ENCODE measurements at regions not wholly inside any gene's neighbourhood (a gene's known extent, or its start where the extent isn't known, plus 50 kb on each side); places are given as distances from the start of the nearest gene placed in this dataset.
A peak's percentile ranks its signal among the peaks of the same experiment; 100 is the strongest.

DNA sequence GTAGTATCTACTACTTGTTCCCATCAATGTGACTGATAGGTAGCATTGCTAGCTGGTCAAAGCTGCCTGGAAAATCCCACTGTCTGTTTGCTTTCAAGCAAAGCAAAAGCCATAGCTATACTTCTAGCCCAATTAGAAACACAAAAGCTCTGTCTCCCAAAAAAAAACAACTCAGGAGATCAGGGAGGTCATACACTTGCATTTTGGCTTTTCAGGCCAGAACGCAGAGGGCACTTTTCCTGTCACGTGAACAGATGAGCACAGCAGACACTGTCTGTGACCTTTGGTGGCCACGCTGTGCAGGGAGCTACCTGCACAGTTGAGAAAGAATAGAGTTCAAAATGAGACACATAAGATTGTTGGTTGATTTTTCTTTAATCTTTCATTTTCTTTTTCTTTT is 441.7 kb upstream of the PDZRN3 start:
- H3K4me3 Mint-ChIP-seq: no peak overlapping the region
- H3K36me3 Mint-ChIP-seq: no peaks in the 10 kb centered on the region
- peak; percentile 85 for ATAC-seq
- H3K9me3 Mint-ChIP-seq: no peaks in the 10 kb centered on the region
- peaks cover 30% of the 10 kb centered on the region for H3K4me1 Mint-ChIP-seq
- CTCF ChIA-PET: interaction anchor here (1.0 to 1.2 kb wide), 2 partner anchors 9 to 31 kb away, joined by 3 to 4 read pairs; no protein-coding TSS in a partner anchor
- peak overlapping the region; percentile 42 for H3K27ac Mint-ChIP-seq
- DNase-seq (ENCODE audit: low spot score): no peak
- no peaks in the 10 kb centered on the region for H3K27me3 Mint-ChIP-seq (ENCODE audit: low read depth)
- TF ChIP-seq, protein P1, sequence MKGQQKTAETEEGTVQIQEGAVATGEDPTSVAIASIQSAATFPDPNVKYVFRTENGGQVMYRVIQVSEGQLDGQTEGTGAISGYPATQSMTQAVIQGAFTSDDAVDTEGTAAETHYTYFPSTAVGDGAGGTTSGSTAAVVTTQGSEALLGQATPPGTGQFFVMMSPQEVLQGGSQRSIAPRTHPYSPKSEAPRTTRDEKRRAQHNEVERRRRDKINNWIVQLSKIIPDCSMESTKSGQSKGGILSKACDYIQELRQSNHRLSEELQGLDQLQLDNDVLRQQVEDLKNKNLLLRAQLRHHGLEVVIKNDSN (CRISPR knock-in tag; IDR thresholded peaks at IDR 0.05): peak; percentile 78
- TF ChIP-seq, protein P2, sequence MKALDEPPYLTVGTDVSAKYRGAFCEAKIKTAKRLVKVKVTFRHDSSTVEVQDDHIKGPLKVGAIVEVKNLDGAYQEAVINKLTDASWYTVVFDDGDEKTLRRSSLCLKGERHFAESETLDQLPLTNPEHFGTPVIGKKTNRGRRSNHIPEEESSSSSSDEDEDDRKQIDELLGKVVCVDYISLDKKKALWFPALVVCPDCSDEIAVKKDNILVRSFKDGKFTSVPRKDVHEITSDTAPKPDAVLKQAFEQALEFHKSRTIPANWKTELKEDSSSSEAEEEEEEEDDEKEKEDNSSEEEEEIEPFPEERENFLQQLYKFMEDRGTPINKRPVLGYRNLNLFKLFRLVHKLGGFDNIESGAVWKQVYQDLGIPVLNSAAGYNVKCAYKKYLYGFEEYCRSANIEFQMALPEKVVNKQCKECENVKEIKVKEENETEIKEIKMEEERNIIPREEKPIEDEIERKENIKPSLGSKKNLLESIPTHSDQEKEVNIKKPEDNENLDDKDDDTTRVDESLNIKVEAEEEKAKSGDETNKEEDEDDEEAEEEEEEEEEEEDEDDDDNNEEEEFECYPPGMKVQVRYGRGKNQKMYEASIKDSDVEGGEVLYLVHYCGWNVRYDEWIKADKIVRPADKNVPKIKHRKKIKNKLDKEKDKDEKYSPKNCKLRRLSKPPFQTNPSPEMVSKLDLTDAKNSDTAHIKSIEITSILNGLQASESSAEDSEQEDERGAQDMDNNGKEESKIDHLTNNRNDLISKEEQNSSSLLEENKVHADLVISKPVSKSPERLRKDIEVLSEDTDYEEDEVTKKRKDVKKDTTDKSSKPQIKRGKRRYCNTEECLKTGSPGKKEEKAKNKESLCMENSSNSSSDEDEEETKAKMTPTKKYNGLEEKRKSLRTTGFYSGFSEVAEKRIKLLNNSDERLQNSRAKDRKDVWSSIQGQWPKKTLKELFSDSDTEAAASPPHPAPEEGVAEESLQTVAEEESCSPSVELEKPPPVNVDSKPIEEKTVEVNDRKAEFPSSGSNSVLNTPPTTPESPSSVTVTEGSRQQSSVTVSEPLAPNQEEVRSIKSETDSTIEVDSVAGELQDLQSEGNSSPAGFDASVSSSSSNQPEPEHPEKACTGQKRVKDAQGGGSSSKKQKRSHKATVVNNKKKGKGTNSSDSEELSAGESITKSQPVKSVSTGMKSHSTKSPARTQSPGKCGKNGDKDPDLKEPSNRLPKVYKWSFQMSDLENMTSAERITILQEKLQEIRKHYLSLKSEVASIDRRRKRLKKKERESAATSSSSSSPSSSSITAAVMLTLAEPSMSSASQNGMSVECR (CRISPR knock-in tag; IDR thresholded peaks at IDR 0.05; ENCODE audit: borderline replicate concordance): no peak
- TF ChIP-seq, protein P3, sequence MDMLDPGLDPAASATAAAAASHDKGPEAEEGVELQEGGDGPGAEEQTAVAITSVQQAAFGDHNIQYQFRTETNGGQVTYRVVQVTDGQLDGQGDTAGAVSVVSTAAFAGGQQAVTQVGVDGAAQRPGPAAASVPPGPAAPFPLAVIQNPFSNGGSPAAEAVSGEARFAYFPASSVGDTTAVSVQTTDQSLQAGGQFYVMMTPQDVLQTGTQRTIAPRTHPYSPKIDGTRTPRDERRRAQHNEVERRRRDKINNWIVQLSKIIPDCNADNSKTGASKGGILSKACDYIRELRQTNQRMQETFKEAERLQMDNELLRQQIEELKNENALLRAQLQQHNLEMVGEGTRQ (CRISPR knock-in tag; IDR thresholded peaks at IDR 0.05): peak; percentile 89
- no peak for TF ChIP-seq SOX15 (CRISPR knock-in tag; IDR thresholded peaks at IDR 0.05)
- POLR2A ChIA-PET: no interaction called here

DNA sequence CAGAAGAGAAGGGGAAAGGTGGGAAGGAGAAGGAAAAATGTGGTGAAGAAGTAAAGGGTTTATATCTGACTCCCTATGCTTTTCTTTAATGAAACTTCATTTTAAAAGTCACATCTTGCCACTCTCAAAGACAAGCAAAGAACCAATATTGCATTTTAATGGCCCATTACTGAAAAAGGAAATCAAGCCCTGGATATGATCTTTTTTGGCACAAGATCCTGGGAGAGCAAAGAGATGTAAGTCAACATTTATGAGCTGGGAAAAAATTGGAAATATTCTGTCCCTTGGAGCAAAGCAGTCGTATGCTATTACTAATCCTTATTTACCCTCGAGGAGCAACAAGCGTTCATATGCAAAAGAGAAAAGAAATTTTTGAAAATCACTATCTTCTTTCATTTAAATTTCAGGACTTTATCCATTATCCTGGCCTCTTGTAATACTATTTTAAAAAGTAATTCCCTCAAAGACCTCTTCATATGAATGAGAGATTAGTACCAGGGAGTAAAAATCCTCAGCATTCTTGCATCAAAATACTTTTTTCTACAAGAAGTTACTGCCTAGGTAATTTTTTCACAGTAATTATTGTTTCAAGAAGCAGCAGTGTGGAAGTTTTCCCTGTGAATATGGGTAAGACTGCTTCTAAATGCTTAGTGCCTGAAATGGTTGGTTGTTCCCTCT is 435.3 kb upstream of the PDZRN3 start:
- peaks cover 45% of the 10 kb centered on the region for H3K4me1 Mint-ChIP-seq
- no peak for DNase-seq (ENCODE audit: low spot score)
- H3K27ac Mint-ChIP-seq: no peak overlapping the region
- no peak for ATAC-seq
- H3K36me3 Mint-ChIP-seq: no peaks in the 10 kb centered on the region
- CTCF ChIA-PET: no interaction called here
- no peak overlapping the region for H3K4me3 Mint-ChIP-seq
- POLR2A ChIA-PET: no interaction called here
- H3K9me3 Mint-ChIP-seq: no peaks in the 10 kb centered on the region
- H3K27me3 Mint-ChIP-seq (ENCODE audit: low read depth): no peaks in the 10 kb centered on the region
- no peak for TF ChIP-seq KAT7 (CRISPR knock-in tag; IDR thresholded peaks at IDR 0.05; ENCODE audit: borderline replicate concordance)
- TF ChIP-seq PRRX2 (CRISPR knock-in tag; IDR thresholded peaks at IDR 0.05): no peak
- TF ChIP-seq ZNF423 (CRISPR knock-in tag; IDR thresholded peaks at IDR 0.05): no peak
- no peak for TF ChIP-seq JUN (CRISPR knock-in tag; IDR thresholded peaks at IDR 0.05)
- TF ChIP-seq, protein P4, sequence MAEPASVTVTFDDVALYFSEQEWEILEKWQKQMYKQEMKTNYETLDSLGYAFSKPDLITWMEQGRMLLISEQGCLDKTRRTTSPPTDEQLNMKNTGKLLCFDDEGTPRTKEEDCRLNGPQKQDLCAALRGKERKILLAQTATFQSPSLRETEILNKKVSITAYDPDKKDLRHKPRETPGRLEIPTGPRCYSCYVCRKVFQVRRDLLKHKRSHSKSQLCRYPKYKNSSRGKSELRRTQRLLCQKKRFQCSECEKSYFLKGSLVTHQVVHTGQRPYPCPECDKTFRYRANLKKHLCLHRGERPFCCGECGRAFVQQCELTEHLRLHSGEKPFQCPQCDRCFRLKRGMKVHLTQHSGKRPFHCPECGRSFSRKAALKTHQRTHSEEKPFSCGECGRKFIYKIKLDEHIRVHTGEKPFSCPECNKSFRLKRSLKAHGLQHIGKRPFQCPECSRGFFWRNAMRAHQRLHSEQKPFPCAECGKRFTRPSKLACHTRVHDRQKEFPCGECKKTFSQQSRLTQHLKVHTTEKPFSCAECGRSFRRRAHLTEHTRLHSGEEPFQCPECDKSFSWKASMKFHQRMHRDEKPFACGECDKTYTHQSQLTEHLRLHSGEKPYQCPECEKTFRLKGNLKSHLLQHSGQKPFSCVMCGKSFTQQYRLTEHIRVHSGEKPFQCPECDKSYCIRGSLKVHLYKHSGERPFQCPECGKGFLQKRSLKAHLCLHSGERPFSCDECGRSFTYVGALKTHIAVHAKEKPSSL (CRISPR knock-in tag; conservative IDR thresholded peaks at IDR 0.05): no peak
- TF ChIP-seq ESRRA (CRISPR knock-in tag; IDR thresholded peaks at IDR 0.05; ENCODE audit: borderline replicate concordance): no peak
- TF ChIP-seq, protein P5, sequence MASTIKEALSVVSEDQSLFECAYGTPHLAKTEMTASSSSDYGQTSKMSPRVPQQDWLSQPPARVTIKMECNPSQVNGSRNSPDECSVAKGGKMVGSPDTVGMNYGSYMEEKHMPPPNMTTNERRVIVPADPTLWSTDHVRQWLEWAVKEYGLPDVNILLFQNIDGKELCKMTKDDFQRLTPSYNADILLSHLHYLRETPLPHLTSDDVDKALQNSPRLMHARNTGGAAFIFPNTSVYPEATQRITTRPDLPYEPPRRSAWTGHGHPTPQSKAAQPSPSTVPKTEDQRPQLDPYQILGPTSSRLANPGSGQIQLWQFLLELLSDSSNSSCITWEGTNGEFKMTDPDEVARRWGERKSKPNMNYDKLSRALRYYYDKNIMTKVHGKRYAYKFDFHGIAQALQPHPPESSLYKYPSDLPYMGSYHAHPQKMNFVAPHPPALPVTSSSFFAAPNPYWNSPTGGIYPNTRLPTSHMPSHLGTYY (CRISPR knock-in tag; IDR thresholded peaks at IDR 0.05): no peak
- TF ChIP-seq, protein P6, sequence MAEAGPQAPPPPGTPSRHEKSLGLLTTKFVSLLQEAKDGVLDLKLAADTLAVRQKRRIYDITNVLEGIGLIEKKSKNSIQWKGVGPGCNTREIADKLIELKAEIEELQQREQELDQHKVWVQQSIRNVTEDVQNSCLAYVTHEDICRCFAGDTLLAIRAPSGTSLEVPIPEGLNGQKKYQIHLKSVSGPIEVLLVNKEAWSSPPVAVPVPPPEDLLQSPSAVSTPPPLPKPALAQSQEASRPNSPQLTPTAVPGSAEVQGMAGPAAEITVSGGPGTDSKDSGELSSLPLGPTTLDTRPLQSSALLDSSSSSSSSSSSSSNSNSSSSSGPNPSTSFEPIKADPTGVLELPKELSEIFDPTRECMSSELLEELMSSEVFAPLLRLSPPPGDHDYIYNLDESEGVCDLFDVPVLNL (CRISPR knock-in tag; IDR thresholded peaks at IDR 0.05; ENCODE audit: borderline replicate concordance, low read depth): no peak
- TF ChIP-seq ELF4 (CRISPR knock-in tag; IDR thresholded peaks at IDR 0.05; ENCODE audit: low read depth): no peak
- no peak for TF ChIP-seq NR1H2 (CRISPR knock-in tag; IDR thresholded peaks at IDR 0.05)
- no peak for TF ChIP-seq FOXK1 (CRISPR knock-in tag; IDR thresholded peaks at IDR 0.05)
- TF ChIP-seq, protein P7, sequence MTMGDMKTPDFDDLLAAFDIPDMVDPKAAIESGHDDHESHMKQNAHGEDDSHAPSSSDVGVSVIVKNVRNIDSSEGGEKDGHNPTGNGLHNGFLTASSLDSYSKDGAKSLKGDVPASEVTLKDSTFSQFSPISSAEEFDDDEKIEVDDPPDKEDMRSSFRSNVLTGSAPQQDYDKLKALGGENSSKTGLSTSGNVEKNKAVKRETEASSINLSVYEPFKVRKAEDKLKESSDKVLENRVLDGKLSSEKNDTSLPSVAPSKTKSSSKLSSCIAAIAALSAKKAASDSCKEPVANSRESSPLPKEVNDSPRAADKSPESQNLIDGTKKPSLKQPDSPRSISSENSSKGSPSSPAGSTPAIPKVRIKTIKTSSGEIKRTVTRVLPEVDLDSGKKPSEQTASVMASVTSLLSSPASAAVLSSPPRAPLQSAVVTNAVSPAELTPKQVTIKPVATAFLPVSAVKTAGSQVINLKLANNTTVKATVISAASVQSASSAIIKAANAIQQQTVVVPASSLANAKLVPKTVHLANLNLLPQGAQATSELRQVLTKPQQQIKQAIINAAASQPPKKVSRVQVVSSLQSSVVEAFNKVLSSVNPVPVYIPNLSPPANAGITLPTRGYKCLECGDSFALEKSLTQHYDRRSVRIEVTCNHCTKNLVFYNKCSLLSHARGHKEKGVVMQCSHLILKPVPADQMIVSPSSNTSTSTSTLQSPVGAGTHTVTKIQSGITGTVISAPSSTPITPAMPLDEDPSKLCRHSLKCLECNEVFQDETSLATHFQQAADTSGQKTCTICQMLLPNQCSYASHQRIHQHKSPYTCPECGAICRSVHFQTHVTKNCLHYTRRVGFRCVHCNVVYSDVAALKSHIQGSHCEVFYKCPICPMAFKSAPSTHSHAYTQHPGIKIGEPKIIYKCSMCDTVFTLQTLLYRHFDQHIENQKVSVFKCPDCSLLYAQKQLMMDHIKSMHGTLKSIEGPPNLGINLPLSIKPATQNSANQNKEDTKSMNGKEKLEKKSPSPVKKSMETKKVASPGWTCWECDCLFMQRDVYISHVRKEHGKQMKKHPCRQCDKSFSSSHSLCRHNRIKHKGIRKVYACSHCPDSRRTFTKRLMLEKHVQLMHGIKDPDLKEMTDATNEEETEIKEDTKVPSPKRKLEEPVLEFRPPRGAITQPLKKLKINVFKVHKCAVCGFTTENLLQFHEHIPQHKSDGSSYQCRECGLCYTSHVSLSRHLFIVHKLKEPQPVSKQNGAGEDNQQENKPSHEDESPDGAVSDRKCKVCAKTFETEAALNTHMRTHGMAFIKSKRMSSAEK (CRISPR knock-in tag; IDR thresholded peaks at IDR 0.05; ENCODE audit: borderline replicate concordance): no peak
- TF ChIP-seq NFATC4 (CRISPR knock-in tag; IDR thresholded peaks at IDR 0.05): no peak
- TF ChIP-seq, protein P8, sequence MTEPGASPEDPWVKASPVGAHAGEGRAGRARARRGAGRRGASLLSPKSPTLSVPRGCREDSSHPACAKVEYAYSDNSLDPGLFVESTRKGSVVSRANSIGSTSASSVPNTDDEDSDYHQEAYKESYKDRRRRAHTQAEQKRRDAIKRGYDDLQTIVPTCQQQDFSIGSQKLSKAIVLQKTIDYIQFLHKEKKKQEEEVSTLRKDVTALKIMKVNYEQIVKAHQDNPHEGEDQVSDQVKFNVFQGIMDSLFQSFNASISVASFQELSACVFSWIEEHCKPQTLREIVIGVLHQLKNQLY (CRISPR knock-in tag; IDR thresholded peaks at IDR 0.05): no peak
